Caco-2 (cell line): ENCODE measurements at regions not wholly inside any gene's neighbourhood (a gene's known extent, or its start where the extent isn't known, plus 50 kb on each side); places are given as distances from the start of the nearest gene placed in this dataset.

Experiments
- BruUV-seq: library from RNA; stranded (reverse); fragments of 400-500 nt; replicated peaks from 2 replicates; lab custom pipeline; 2021; lab: Mats Ljungman, UMichigan
- CTCF ChIA-PET: fragments of 300-600 bp; sonication (Branson Sonifier 250); formaldehyde crosslinking; loops from one replicate; lab custom pipeline; 2022; ENCODE audit warnings: antibody characterized with exemption; lab: Charles Lee
- POLR2A ChIA-PET: fragments of 300-600 bp; sonication (Branson Sonifier 250); formaldehyde crosslinking; loops from one replicate; lab custom pipeline; 2022; ENCODE audit warnings: antibody characterized with exemption; lab: Charles Lee
- DNase-seq, 2 experiments: peaks; one replicate each; pipeline versions ENCODE4 v3.0.0 to v3.0.0-alpha.2; 2020 to 2022
- H3K27me3 ChIP-seq: replicated peaks from 2 replicates; pipeline ENCODE4 v1.6.0; 2011; ENCODE audit warnings: low read length; ENCODE audit not compliant: control insufficient read depth, insufficient read depth
- H3K36me3 ChIP-seq: 2 replicates; pipeline ENCODE4 v1.5.1; 2011; ENCODE audit warnings: low read length; ENCODE audit not compliant: control insufficient read depth, insufficient read depth
- H3K4me1 ChIP-seq: fragments of 250-450 bp; sonication (Bioruptor Pico); 2 replicates; pipeline ENCODE4 v1.5.1; 2020; ENCODE audit warnings: mild to moderate bottlenecking
- H3K4me3 ChIP-seq: 2 replicates; pipeline ENCODE4 v1.5.1; 2011; ENCODE audit warnings: low read depth, mild to moderate bottlenecking, control low read depth, low read length
- H3K9me3 ChIP-seq: fragments of 250-450 bp; sonication (Bioruptor Pico); 2 replicates; pipeline ENCODE4 v1.5.1; 2020; ENCODE audit warnings: mild to moderate bottlenecking, moderate library complexity
- H3K27ac Mint-ChIP-seq: one replicate; pipeline ENCODE4 v1.8.0; 2022; ENCODE audit warnings: mixed read lengths; ENCODE audit not compliant: unreplicated experiment
- H3K27me3 Mint-ChIP-seq: one replicate; pipeline ENCODE4 v1.8.0; 2022; ENCODE audit warnings: mixed read lengths; ENCODE audit not compliant: insufficient read depth, unreplicated experiment
- H3K36me3 Mint-ChIP-seq: one replicate; pipeline ENCODE4 v1.8.0; 2022; ENCODE audit warnings: mild to moderate bottlenecking, mixed read lengths; ENCODE audit not compliant: insufficient read depth, unreplicated experiment
- H3K4me1 Mint-ChIP-seq: one replicate; pipeline ENCODE4 v1.8.0; 2022; ENCODE audit warnings: low read depth, mixed read lengths; ENCODE audit not compliant: unreplicated experiment
- H3K4me3 Mint-ChIP-seq: one replicate; pipeline ENCODE4 v1.8.0; 2022; ENCODE audit warnings: mild to moderate bottlenecking, moderate library complexity, mixed read lengths; ENCODE audit not compliant: unreplicated experiment
- H3K9me3 Mint-ChIP-seq: one replicate; pipeline ENCODE4 v1.8.0; 2022; ENCODE audit warnings: mixed read lengths; ENCODE audit not compliant: unreplicated experiment
- CTCF ChIP-seq, 2 experiments: fragments of 200-600 bp in 1 of 2; IDR thresholded peaks; 1 replicate in 1 of 2; 2 replicates in 1 of 2; pipeline versions ENCODE4 v1.5.1 to v1.8.0; 2011 to 2022; ENCODE audit warnings: antibody characterized with exemption in 1 of 2, control low read depth in 1 of 2, inconsistent platforms in 1 of 2, low read depth in 1 of 2, low read length in 1 of 2, mild to moderate bottlenecking in 1 of 2, moderate library complexity in 1 of 2; ENCODE audit not compliant: insufficient read depth in 1 of 2, severe bottlenecking in 1 of 2, unreplicated experiment in 1 of 2
- intact Hi-C: fragments of 100-400 bp; cut with micrococcal nuclease; formaldehyde crosslinking; loops from one replicate; pipeline ENCODE4 v1.10.0; 2022; ENCODE audit not compliant: unreplicated experiment

GRCh38 chr11:39462506-39462905 is 1996.9 kb downstream of the LRRC4C start:
- Mint-ChIP-seq H3K36me3 (no peaks in the 10 kb centered on the region), H3K27me3 (no peaks in the 10 kb centered on the region), H3K4me3 (no peak overlapping the region), H3K27ac (no peak overlapping the region), H3K9me3 (no peaks in the 10 kb centered on the region), H3K4me1 (no peaks in the 10 kb centered on the region)
- Histone ChIP-seq H3K4me1 (no peaks in the 10 kb centered on the region), H3K4me3 (no peak overlapping the region), H3K27me3 (no peaks in the 10 kb centered on the region), H3K9me3 (no peaks in the 10 kb centered on the region), H3K36me3 (no peaks in the 10 kb centered on the region)
- no peak for DNase-seq
- intact Hi-C loops = no loop called here
- TF ChIP-seq CTCF (IDR thresholded peaks at IDR 0.05; ENCODE audit: insufficient read depth in 1 of 2, low read depth in 1 of 2, low read length in 1 of 2, severe bottlenecking in 1 of 2, unreplicated experiment in 1 of 2) = no peak
- no TSS peak for BruUV-seq
- POLR2A ChIA-PET = no interaction called here
- CTCF ChIA-PET = no interaction called here

- intact Hi-C loops = no loop called here
- CTCF ChIA-PET = no interaction called here
- H3K36me3 Mint-ChIP-seq = no peaks in the 10 kb centered on the region
These were observed 1998.4 kb downstream of the LRRC4C start for GRCh38 chr11:39461066-39461465.

GRCh38 chr11:39459606-39460005 is 1999.8 kb downstream of the LRRC4C start:
- intact Hi-C loops = no loop called here
- H3K27me3 Mint-ChIP-seq = no peaks in the 10 kb centered on the region
- Histone ChIP-seq H3K27me3 (no peaks in the 10 kb centered on the region), H3K4me3 (no peak overlapping the region), H3K4me1 (no peaks in the 10 kb centered on the region), H3K9me3 (0 out of 2 replicates have a peak, but pooled peaks cover under 1% of the 10 kb centered on the region), H3K36me3 (no peaks in the 10 kb centered on the region)
- ChIA-PET CTCF (no interaction called here), POLR2A (no interaction called here)
- no peaks in the 10 kb centered on the region for H3K36me3 Mint-ChIP-seq
- H3K27ac Mint-ChIP-seq = no peak overlapping the region
- DNase-seq = no peak
- H3K4me3 Mint-ChIP-seq = no peak overlapping the region
- no peaks in the 10 kb centered on the region for H3K4me1 Mint-ChIP-seq
- no TSS peak for BruUV-seq
- H3K9me3 Mint-ChIP-seq = no peaks in the 10 kb centered on the region
- no peak for TF ChIP-seq CTCF (IDR thresholded peaks at IDR 0.05; ENCODE audit: insufficient read depth in 1 of 2, low read depth in 1 of 2, low read length in 1 of 2, severe bottlenecking in 1 of 2, unreplicated experiment in 1 of 2)

More at GRCh38 chr11:39461066-39461465, 1998.4 kb downstream of the LRRC4C start:
- BruUV-seq = no TSS peak
- no peak for DNase-seq
- no peak overlapping the region for H3K4me3 ChIP-seq
- no peaks in the 10 kb centered on the region for H3K27me3 ChIP-seq
- POLR2A ChIA-PET = no interaction called here
- Mint-ChIP-seq H3K27me3 (no peaks in the 10 kb centered on the region), H3K4me3 (no peak overlapping the region), H3K4me1 (no peaks in the 10 kb centered on the region), H3K9me3 (no peaks in the 10 kb centered on the region), H3K27ac (no peak overlapping the region)
- H3K4me1 ChIP-seq = no peaks in the 10 kb centered on the region
- no peaks in the 10 kb centered on the region for H3K9me3 ChIP-seq
- no peaks in the 10 kb centered on the region for H3K36me3 ChIP-seq
- no peak for TF ChIP-seq CTCF (IDR thresholded peaks at IDR 0.05; ENCODE audit: insufficient read depth in 1 of 2, low read depth in 1 of 2, low read length in 1 of 2, severe bottlenecking in 1 of 2, unreplicated experiment in 1 of 2)
